ENCODE measurements at regions not wholly inside any gene's neighbourhood (a gene's known extent, or its start where the extent isn't known, plus 50 kb on each side); places are given as distances from the start of the nearest gene placed in this dataset.

- H3K4me3 ChIP-seq (ENCODE audit: low read length) = no peak overlapping the region
- no peak for DNase-seq (ENCODE audit: low read depth, low spot score)
These were observed 76.5 kb upstream of the PCBD1 start for GRCh38 chr10:70964881-70965280.

GRCh38 chr10:70965566-70965965 lies 77.2 kb upstream of the PCBD1 start:
- no peak for DNase-seq (ENCODE audit: low read depth, low spot score)

GRCh38 chr10:70966646-70967553 lies 78.5 kb upstream of the PCBD1 start:
- no peak for DNase-seq (ENCODE audit: low read depth, low spot score)
- H3K4me3 ChIP-seq (ENCODE audit: low read length) = no peak overlapping the region

More at GRCh38 chr10:70965566-70965965, 77.2 kb upstream of the PCBD1 start:
- H3K4me3 ChIP-seq (ENCODE audit: low read length) = no peak overlapping the region

GRCh38 chr10:70967591-70968587 lies 79.5 kb upstream of the PCBD1 start:
- no peak overlapping the region for H3K4me3 ChIP-seq (ENCODE audit: low read length)
- DNase-seq (ENCODE audit: low read depth, low spot score) = no peak

GRCh38 chr10:70969188-70969587 lies 80.8 kb upstream of the PCBD1 start:
- DNase-seq (ENCODE audit: low read depth, low spot score) = no peak
- no peak overlapping the region for H3K4me3 ChIP-seq (ENCODE audit: low read length)

GRCh38 chr10:70970830-70971229 lies 82.5 kb upstream of the PCBD1 start:
- H3K4me3 ChIP-seq (ENCODE audit: low read length) = no peak overlapping the region
- no peak for DNase-seq (ENCODE audit: low read depth, low spot score)

GRCh38 chr10:70973275-70973674 lies 84.9 kb upstream of the PCBD1 start:
- H3K4me3 ChIP-seq (ENCODE audit: low read length) = no peak overlapping the region
- no peak for DNase-seq (ENCODE audit: low read depth, low spot score)

GRCh38 chr10:70974351-70974901 lies 86.1 kb upstream of the PCBD1 start:
- no peak overlapping the region for H3K4me3 ChIP-seq (ENCODE audit: low read length)
- no peak for DNase-seq (ENCODE audit: low read depth, low spot score)

- DNase-seq (ENCODE audit: low read depth, low spot score) = no peak
- H3K4me3 ChIP-seq (ENCODE audit: low read length) = no peak overlapping the region
These were observed 86.6 kb upstream of the PCBD1 start for GRCh38 chr10:70974920-70975319.

- DNase-seq (ENCODE audit: low read depth, low spot score) = no peak
- no peak overlapping the region for H3K4me3 ChIP-seq (ENCODE audit: low read length)
These were observed 87.8 kb upstream of the PCBD1 start for GRCh38 chr10:70976063-70976695.

GRCh38 chr10:70977625-70978024 lies 89.3 kb upstream of the PCBD1 start:
- no peak for DNase-seq (ENCODE audit: low read depth, low spot score)
- H3K4me3 ChIP-seq (ENCODE audit: low read length) = no peak overlapping the region

GRCh38 chr10:70978181-70978580 lies 89.8 kb upstream of the PCBD1 start:
- H3K4me3 ChIP-seq (ENCODE audit: low read length) = no peak overlapping the region
- DNase-seq (ENCODE audit: low read depth, low spot score) = no peak

- no peak for DNase-seq (ENCODE audit: low read depth, low spot score)
- H3K4me3 ChIP-seq (ENCODE audit: low read length) = no peak overlapping the region
These were observed 90.6 kb upstream of the PCBD1 start for GRCh38 chr10:70978816-70979480.

- H3K4me3 ChIP-seq (ENCODE audit: low read length) = no peak overlapping the region
- no peak for DNase-seq (ENCODE audit: low read depth, low spot score)
These were observed 92.3 kb upstream of the PCBD1 start for GRCh38 chr10:70980687-70981086.

- H3K4me3 ChIP-seq (ENCODE audit: low read length) = no peak overlapping the region
- no peak for DNase-seq (ENCODE audit: low read depth, low spot score)
These were observed 92.9 kb upstream of the PCBD1 start for GRCh38 chr10:70981171-70981836.

GRCh38 chr10:70981936-70982335 lies 93.6 kb upstream of the PCBD1 start:
- no peak overlapping the region for H3K4me3 ChIP-seq (ENCODE audit: low read length)
- DNase-seq (ENCODE audit: low read depth, low spot score) = no peak

- H3K4me3 ChIP-seq (ENCODE audit: low read length) = no peak overlapping the region
- DNase-seq (ENCODE audit: low read depth, low spot score) = no peak
These were observed 94.1 kb upstream of the PCBD1 start for GRCh38 chr10:70982443-70982842.

Measured in Jurkat, Clone E6-1 (cell line).